HS-5 (cell line): ENCODE measurements at regions not wholly inside any gene's neighbourhood (a gene's known extent, or its start where the extent isn't known, plus 50 kb on each side); places are given as distances from the start of the nearest gene placed in this dataset.

Source experiments
- DNase-seq: peaks from one replicate; pipeline ENCODE4 v3.0.0-alpha.2; 2012; ENCODE audit warnings: low read depth

- no peak for DNase-seq
These were observed 361.7 kb upstream of the MYT1L start for GRCh38 chr2:2692599-2693389.

- no peak for DNase-seq
These were observed 360.3 kb upstream of the MYT1L start for GRCh38 chr2:2691419-2691818.

DNA sequence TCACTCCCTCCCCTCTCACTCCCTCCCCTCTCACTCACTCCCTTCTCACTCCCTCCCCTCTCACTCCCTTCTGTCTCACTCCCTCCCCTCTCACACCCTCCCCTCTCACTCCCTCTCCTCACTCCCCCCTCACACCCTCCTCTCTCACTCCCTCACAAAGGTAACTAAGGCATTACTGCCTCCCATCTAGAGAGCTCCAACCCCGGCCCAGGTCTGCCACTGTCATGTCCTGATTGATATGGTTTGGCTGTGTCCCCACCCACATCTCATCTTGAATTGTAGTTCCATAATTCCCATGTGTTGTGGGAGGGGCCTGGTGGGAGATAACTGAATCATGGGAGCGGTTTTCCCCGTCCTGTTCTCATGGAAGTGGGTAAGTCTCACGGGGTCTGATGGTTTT is 359.9 kb upstream of the MYT1L start:
- DNase-seq, result no peak

DNA sequence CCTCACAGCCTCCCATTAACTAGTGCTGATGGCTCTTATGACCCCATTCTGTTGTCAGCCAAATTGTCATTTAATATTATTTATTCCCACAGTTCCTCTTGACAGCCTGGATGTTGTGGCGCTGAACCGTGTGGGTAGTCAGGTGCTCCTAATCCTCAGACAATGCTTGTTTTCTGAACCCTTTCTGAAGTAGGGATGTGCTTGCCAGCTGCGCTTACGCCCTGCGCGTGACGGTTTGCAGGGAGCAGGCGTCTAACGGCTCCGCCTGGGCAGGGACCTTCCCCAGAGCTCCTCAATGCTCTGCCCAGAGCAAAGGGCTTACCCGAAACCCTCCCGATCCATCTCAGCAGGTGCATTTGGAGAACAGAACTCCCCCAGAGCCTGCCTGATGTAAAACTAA is 358.2 kb upstream of the MYT1L start:
- DNase-seq, result no peak

- no peak for DNase-seq
These were observed 357.2 kb upstream of the MYT1L start for GRCh38 chr2:2688254-2688653.

- DNase-seq, result no peak
These were observed 356.7 kb upstream of the MYT1L start for GRCh38 chr2:2687745-2688144.

DNA sequence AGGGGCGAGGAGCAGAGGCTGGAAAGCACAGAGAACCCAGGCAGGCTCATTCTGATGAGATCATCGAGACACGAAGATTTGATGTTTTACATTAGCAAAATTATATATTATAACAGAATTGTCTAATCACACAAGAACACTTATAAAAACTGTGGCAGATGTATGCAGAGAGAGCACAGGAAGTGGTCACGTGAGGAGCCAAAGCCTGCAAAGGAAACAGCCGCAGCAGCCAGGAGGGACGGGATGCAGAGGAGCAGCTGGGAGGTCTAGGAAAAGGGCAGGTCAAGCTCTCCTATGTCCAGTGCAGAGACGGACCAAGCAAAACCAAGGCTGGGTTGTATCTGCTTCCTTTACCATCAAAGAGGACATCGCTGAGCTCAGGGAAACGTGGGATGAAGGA is 355.1 kb upstream of the MYT1L start:
- no peak for DNase-seq

DNA sequence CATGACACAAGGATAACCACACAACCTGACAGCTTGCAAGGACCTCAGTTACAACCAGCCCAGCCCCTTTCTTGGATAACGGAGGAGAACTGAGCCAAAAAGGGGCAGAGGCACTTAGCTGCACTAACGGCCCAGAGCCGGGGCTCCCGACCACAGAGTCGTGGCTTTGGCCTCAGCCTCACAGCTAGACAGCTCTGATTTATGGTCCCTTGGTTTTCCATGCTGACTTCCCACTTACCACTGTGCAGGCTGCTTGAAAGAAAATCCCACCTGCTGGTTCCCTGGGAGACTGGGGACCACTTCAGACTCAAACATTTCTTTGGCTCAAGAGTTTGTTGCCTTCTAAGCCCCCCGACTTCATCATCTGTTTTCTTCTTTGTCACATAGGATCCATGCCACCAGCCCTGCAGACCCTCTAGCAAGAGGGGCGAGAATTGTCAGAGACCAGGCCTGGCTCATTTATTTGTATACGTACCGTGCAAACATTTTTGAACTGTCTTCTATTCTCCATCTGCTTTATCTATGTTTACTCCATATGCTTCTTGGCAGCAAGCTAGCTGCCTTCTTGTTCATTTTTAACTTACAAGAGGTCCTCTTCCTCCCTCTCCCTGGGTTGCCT is 352.6 kb upstream of the MYT1L start:
- DNase-seq, result no peak

- DNase-seq, result no peak
These were observed 351.7 kb upstream of the MYT1L start for GRCh38 chr2:2682700-2683342.

DNA sequence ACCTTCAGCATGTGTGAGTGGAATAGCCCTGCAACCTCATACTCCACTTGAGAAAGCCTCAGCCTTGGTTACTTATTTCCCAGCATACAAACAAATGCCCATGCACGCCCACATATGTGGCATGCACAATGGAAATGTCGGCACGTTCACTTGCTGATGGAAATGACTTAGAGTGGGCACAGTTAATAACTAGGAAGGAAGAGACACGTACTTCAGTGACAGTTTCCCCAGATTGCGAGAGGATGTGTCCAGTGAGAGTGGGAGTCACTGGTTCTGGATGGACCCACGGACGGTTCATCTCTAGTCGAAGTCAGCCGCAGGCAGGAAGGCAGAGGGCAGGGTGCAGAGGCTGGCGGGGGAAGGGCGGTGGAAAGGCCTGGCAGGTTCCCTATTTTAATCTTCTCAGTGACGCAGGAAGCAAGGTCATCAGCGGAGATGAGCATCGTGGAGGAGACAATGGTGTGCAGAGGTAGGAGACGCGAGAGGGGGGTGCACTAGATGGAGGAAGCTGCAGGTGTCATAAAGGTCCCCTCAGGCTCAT is 350.7 kb upstream of the MYT1L start:
- no peak for DNase-seq

GRCh38 chr2:2681085-2681484 is 350.0 kb upstream of the MYT1L start:
- no peak for DNase-seq

DNA sequence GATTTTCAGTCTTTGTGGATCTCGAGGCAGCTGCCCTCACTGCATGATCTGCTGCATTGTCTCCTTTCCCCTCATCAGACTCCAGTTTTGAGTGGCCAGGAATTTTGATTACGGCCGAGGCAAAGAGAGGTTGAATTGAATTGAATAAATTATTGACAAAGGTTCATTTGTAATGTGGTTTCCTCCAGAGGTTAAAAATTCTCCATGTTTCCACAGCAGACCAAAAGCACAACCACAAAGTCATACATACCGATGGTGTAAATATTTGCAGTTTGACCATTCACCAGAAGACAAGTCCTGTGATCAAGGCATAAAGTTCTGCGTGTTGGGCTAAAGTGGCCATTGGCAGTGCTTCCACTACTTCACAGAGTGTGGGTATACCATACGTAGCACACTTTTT is 343.8 kb upstream of the MYT1L start:
- no peak for DNase-seq

GRCh38 chr2:2673406-2673805 is 342.3 kb upstream of the MYT1L start:
- DNase-seq, result no peak

DNA sequence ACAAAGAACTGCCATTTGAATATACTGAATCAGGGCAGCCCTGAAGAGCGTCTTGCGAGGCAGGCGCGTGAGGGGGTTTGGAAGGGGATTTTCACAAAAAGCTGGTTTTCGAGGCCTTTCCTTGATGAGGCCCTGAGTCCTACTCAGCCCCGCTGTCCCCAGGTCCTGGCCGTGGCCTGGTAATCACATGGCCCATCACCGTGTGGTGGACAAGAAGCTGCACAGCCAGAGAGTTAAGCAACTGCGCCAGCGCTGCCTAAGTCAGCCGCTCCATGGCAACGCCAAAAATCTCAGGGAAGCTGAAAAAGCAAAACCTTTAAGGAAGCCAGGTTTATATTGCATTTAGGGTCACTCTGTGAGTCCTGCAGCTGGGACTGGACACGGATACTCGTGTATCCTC is 341.2 kb upstream of the MYT1L start:
- no peak for DNase-seq

DNA sequence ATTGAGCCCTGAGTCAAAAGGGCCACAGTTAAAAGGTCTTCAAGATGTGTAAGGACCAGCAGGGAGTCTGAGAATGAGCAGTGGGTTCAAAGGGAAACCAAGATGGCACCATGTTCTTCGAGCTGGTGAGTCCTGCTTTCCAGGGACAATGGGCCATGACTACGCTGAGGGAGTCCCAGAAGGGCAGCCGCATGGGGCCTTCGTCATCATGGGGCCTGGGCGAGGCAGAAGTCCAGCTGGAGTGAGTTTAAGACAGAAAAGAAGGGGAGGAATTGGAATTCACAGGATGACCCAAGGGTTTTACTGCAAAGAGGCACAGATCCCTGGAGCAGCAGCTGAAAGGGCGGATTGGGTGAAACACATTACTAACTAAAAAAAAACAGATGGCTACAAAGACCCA is 340.8 kb upstream of the MYT1L start:
- no peak for DNase-seq

DNA sequence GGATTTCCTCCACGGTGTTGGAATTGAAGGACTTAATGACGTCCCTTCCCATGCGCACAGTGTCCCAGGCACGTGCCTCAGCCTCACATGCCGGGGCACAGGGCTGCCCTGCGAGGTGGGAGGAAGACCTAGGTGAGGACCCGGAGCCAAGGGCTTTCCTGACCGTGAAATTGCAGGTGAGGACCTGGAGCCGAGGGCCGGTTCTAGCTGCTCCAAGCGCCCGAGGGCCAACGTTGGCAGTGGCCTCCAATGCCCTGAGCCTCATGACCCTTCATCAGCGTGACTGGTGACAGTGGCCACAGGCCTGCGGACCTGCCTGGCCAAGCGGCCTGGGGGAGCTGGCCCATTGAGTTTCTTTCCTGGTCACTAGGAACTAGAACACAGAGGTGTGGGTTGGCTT is 338.2 kb upstream of the MYT1L start:
- DNase-seq, result no peak

DNA sequence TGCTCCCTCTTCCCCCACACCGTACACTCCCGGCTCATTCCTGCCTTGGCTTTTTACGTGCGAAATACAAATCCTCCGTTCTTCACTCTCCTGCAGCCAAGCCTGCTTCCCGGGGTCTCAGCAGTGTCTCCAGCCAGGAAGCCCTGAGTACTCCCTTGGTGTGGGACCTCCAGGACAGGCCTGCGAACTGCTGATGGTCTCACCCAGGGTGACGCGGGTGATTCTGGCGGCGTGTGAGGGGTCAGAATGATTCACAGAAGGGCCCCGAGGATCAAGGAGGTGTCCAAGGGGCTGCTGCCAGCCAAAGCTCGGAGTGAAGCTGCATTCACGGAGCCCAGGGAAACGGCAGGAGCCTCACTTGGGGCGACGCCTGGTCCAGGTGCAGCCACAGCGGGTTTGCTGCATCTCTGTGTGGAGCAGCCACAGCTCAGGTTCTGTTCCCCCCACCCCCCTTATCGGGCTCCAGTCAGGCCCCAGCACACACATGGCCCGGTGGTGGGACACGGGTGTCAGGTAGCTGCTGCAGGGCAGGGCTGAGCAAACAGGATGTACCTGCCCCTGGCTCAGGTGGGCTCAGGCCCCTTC is 337.7 kb upstream of the MYT1L start:
- no peak for DNase-seq

GRCh38 chr2:2667690-2668089 is 336.6 kb upstream of the MYT1L start:
- DNase-seq, result no peak

DNA sequence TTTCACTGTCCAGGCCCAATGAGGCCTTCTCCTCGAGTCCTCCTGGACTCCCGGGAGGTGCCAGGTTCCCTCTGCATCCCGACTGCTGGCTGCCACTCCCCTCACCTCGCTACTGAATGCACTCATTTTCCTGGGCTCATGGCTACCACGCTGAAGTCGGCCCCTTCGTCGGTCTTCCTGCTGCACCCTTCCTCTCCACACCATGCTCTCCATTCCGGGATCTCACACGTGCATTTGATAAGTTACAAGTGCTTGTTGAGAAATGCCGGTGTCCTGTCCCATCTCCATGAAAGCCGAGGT is 334.7 kb upstream of the MYT1L start:
- no peak for DNase-seq

DNA sequence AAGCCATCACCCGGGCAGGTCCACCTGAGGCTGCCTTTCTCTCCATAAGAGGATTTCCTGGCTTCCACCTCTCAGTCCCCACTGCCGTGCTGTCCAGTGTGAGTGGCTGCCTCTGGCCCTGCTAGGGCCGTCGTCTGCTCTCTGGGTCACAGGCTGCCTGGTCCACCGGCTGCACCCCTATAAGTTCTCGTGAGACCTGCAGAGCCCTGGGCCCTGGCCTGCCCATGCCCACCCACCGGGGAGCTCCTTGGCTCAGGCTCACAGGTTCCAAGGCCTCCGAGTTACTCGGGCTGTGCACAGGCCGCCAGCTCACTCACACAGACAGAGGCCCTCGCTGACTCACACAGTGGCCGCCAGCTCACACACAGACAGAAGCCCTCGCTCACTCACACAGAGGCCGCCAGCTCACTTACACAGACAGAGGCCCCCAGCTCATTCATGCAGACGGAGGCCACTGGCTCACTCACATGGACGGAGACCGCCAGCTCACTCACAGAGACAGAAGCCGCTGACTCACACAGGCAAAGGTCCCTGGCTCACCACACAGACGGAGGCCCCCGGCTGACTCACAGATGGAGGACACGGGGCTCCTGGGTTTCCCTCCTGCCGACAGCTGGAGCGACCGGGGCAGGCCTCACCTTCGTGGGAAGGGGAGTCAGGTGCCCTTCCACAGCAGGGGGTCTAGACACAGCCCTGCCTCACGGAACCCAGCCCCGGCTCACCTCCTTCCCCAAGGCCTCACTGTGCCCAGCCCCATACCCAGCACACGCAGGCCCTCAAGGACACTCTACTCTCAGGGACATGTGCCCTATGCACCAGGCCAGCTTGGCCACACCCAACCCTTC is 334.1 kb upstream of the MYT1L start:
- no peak for DNase-seq

GRCh38 chr2:2663401-2664036 is 332.4 kb upstream of the MYT1L start:
- DNase-seq, result no peak
